Prostate gland (tissue), 2 donors: ENCODE measurements at regions not wholly inside any gene's neighbourhood (a gene's known extent, or its start where the extent isn't known, plus 50 kb on each side); places are given as distances from the start of the nearest gene placed in this dataset.

Experiments
- DNase-seq: peaks from one replicate; pipeline ENCODE4 v3.0.0-alpha.2; 2019; ENCODE audit warnings: low spot score
- H3K27ac ChIP-seq, 2 donors: fragments of 200-600 bp; sonication (generic); 2 replicates each; pipeline ENCODE4 v1.5.1; 2017 to 2019
- H3K27me3 ChIP-seq: fragments of 200-600 bp; sonication (generic); replicated peaks from 2 replicates; pipeline ENCODE4 v1.5.1; 2019; ENCODE audit not compliant: insufficient read depth
- H3K36me3 ChIP-seq, 2 donors: fragments of 200-600 bp; sonication (generic); 1 replicate in 1 of 2; 2 replicates in 1 of 2; pipeline versions ENCODE4 v1.5.1 to v1.8.1; 2017 to 2019
- H3K4me1 ChIP-seq: fragments of 200-600 bp; sonication (generic); replicated peaks from 2 replicates; pipeline ENCODE4 v1.5.1; 2019
- H3K4me3 ChIP-seq, 2 donors: fragments of 200-600 bp; sonication (generic); 2 replicates each; pipeline ENCODE4 v1.5.1; 2017 to 2019
- H3K9me3 ChIP-seq: fragments of 200-600 bp; sonication (generic); 2 replicates; pipeline ENCODE4 v1.5.1; 2017
- POLR2A ChIP-seq: fragments of 450-650 bp; IDR thresholded peaks from one replicate; pipeline ENCODE4 v1.6.1; 2016; ENCODE audit warnings: antibody characterized with exemption, mild to moderate bottlenecking
- POLR2AphosphoS5 ChIP-seq: sonication (generic); formaldehyde crosslinking; IDR thresholded peaks from one replicate; pipeline ENCODE4 v1.6.1; 2017; ENCODE audit warnings: antibody characterized with exemption
- WGBS: methylation state at CpG from one replicate; pipeline ENCODE4 v1.1.5; 2018; 5-methylcytosine and 5-hydroxymethylcytosine counted together
- intact Hi-C: fragments of 100-400 bp; cut with DNase I; formaldehyde crosslinking; loops from one replicate; pipeline ENCODE4 v1.14.2; 2022
- TF ChIP-seq, protein P1 (sequence below), 4 experiments: fragments of 200-600 bp in 2 of 4; fragments of 450-650 bp in 2 of 4; sonication (generic) in 2 of 4; IDR thresholded peaks; 1 replicate in 3 of 4; 2 replicates in 1 of 4; pipeline ENCODE4 v1.5.1; 2016 to 2019; ENCODE audit warnings: antibody characterized with exemption in 4 of 4, mild to moderate bottlenecking in 2 of 4, moderate library complexity in 2 of 4

DNA sequence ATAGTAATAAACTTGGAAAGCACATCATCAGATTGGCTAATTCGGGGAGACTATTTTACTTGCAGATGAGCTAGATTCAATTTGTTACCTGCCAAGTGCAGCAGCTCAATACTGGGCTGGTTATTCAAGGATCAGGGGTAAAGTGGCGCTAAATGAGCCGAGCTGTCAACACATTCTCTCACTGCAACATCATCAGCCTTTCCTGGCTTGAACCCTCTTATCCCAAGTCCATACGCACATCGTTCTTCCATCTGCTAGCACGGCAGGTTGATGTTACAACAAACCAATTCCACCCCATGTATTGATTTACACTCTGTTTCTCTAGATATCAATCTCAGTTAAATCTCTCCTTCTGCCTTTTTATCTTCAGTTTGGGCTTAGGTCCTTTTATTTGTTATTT is 2101.5 kb upstream of the AGA start:
- intact Hi-C loops, result no loop called here
- H3K36me3 ChIP-seq, result no peaks in the 10 kb centered on the region
- H3K9me3 ChIP-seq, result no peaks in the 10 kb centered on the region
- no peaks in the 10 kb centered on the region for H3K4me1 ChIP-seq
- 89% methylated on average over 6 of the region's 6 CpGs for WGBS
- H3K27me3 ChIP-seq, result no peaks in the 10 kb centered on the region
- TF ChIP-seq POLR2A (no peak), POLR2AphosphoS5 (no peak)
- TF ChIP-seq, protein P1, sequence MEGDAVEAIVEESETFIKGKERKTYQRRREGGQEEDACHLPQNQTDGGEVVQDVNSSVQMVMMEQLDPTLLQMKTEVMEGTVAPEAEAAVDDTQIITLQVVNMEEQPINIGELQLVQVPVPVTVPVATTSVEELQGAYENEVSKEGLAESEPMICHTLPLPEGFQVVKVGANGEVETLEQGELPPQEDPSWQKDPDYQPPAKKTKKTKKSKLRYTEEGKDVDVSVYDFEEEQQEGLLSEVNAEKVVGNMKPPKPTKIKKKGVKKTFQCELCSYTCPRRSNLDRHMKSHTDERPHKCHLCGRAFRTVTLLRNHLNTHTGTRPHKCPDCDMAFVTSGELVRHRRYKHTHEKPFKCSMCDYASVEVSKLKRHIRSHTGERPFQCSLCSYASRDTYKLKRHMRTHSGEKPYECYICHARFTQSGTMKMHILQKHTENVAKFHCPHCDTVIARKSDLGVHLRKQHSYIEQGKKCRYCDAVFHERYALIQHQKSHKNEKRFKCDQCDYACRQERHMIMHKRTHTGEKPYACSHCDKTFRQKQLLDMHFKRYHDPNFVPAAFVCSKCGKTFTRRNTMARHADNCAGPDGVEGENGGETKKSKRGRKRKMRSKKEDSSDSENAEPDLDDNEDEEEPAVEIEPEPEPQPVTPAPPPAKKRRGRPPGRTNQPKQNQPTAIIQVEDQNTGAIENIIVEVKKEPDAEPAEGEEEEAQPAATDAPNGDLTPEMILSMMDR (IDR thresholded peaks at IDR 0.05), result no peak
- DNase-seq, result no peak
- H3K27ac ChIP-seq, result no peak overlapping the region
- no peak overlapping the region for H3K4me3 ChIP-seq

DNA sequence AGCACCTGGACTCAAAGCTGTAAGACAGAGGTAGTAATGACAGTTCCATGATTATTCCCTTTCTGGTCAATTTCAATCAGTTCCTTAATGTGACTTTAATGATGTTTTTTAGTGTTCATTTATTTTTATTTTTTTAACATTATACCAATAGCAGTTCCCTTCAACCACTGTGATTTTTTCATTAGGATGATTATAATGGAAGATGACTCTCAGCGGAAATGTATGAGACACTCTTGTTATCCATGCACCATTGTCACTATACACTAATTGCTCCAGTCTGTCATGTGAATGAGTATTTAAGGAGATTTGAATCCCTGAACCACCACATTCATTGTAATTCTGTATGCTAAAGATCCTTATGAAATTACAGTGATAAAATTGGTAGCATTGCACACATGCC is 2102.3 kb upstream of the AGA start:
- intact Hi-C loops, result no loop called here
- H3K27ac ChIP-seq, result no peak overlapping the region
- H3K27me3 ChIP-seq, result no peaks in the 10 kb centered on the region
- TF ChIP-seq, protein P1 (IDR thresholded peaks at IDR 0.05), result no peak
- TF ChIP-seq POLR2AphosphoS5, result no peak
- no peak for TF ChIP-seq POLR2A
- no peaks in the 10 kb centered on the region for H3K9me3 ChIP-seq
- WGBS, result 100% methylated on average over 1 of the region's 1 CpG
- H3K4me1 ChIP-seq, result no peaks in the 10 kb centered on the region
- no peak overlapping the region for H3K4me3 ChIP-seq
- H3K36me3 ChIP-seq, result no peaks in the 10 kb centered on the region
- DNase-seq, result no peak

DNA sequence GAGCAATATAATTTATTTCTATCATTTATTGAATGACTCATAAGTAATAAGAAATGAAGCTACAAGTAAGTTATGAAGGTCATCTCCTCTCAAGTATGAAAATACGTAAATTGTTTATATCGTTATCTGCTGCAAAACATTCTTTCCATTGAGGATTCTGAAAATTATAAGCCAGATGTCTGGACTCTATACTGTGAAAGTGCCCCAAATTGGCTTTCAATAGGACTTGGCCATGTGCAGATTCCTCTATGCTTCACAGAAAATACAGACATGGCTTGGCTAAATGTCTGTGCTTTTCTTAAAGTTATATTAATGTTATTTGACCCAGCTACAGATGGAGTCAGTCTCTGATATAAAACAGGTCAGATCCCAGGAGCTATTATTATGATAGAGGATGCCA is 2109.9 kb upstream of the AGA start:
- Histone ChIP-seq H3K4me1 (no peaks in the 10 kb centered on the region), H3K36me3 (no peaks in the 10 kb centered on the region), H3K27ac (no peak overlapping the region), H3K27me3 (no peaks in the 10 kb centered on the region), H3K4me3 (no peak overlapping the region), H3K9me3 (no peaks in the 10 kb centered on the region)
- WGBS, result 91% methylated on average over 2 of the region's 2 CpGs
- intact Hi-C loops, result no loop called here
- TF ChIP-seq POLR2AphosphoS5, result no peak
- no peak for TF ChIP-seq POLR2A
- TF ChIP-seq, protein P1 (IDR thresholded peaks at IDR 0.05), result no peak
- no peak for DNase-seq

DNA sequence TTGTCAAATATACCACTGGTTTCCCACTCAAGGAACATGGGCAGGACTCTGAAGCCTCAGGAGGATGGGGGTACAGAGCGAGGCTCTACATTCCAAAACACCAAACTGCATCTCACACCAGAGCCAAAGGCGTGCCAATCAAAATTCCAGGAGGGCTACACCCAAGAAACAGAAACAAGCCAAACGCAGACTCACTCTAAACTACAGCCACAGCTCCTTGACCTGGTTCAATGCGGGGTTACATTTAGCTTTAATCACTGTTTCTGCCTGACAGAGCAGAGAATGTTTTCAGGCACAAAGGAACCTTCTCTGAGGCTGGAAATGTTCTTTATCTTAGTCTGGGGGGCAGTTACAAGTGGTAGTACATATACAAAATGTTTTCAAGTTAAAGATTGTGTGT is 2121.5 kb upstream of the AGA start:
- no peaks in the 10 kb centered on the region for H3K36me3 ChIP-seq
- H3K4me1 ChIP-seq, result no peaks in the 10 kb centered on the region
- no peak for DNase-seq
- TF ChIP-seq, protein P1 (IDR thresholded peaks at IDR 0.05), result no peak
- TF ChIP-seq POLR2A, result no peak
- no peak for TF ChIP-seq POLR2AphosphoS5
- no peak overlapping the region for H3K4me3 ChIP-seq
- 74% methylated on average over 4 of the region's 4 CpGs for WGBS
- H3K27ac ChIP-seq, result no peak overlapping the region
- intact Hi-C loops, result no loop called here
- no peaks in the 10 kb centered on the region for H3K27me3 ChIP-seq
- H3K9me3 ChIP-seq, result no peaks in the 10 kb centered on the region

DNA sequence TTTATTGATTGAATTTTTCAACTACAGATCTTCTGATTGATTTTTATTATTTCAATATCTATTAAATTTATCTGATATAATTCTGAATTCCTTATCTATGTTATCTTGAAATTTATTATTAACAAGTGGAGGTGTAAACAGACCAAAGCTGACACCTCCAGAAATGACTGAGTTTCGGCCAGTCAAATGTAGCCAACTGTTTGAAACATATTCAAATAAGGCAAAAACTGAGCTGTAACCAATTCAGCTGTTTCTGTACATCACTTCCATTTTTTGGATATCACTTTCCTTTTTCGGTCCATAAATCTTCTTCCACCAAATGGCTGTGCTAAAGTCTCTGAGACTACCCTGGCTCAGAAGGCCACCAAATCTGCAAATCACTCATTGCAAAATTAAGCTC is 2127.3 kb upstream of the AGA start:
- Histone ChIP-seq H3K4me3 (no peak overlapping the region), H3K27me3 (no peaks in the 10 kb centered on the region), H3K36me3 (no peaks in the 10 kb centered on the region), H3K27ac (no peak overlapping the region), H3K9me3 (no peaks in the 10 kb centered on the region), H3K4me1 (no peaks in the 10 kb centered on the region)
- TF ChIP-seq, protein P1 (IDR thresholded peaks at IDR 0.05), result no peak
- no peak for TF ChIP-seq POLR2A
- no peak for TF ChIP-seq POLR2AphosphoS5
- DNase-seq, result no peak
- intact Hi-C loops, result no loop called here
- 61% methylated on average over 2 of the region's 2 CpGs for WGBS
